HUES64 (cell line): ENCODE measurements at regions not wholly inside any gene's neighbourhood (a gene's known extent, or its start where the extent isn't known, plus 50 kb on each side); places are given as distances from the start of the nearest gene placed in this dataset.
"Not testable (repeated sequence)": the region's sequence is repeated elsewhere in the genome, so short reads cannot be mapped to it uniquely, and the experiment has no call there.

Experiments used
- H3K27ac ChIP-seq: 2 replicates; pipeline ENCODE4 v1.7.0; 2013; ENCODE audit warnings: low read depth, low read length, inconsistent platforms
- H3K27me3 ChIP-seq: 2 replicates; pipeline ENCODE4 v1.6.1; 2013; ENCODE audit warnings: mild to moderate bottlenecking, low read length; ENCODE audit not compliant: insufficient read depth
- H3K36me3 ChIP-seq: 2 replicates; pipeline ENCODE4 v1.6.1; 2013; ENCODE audit warnings: mild to moderate bottlenecking, low read length; ENCODE audit not compliant: insufficient read depth
- H3K4me1 ChIP-seq: 2 replicates; pipeline ENCODE4 v1.6.1; 2013; ENCODE audit warnings: mild to moderate bottlenecking, low read length, moderate library complexity; ENCODE audit not compliant: insufficient read depth
- H3K4me3 ChIP-seq: 2 replicates; pipeline ENCODE4 v1.5.1; 2013; ENCODE audit warnings: mild to moderate bottlenecking, low read length, moderate library complexity
- H3K9ac ChIP-seq: 2 replicates; pipeline ENCODE4 v1.6.1; 2013; ENCODE audit warnings: mild to moderate bottlenecking, low read depth, low read length
- H3K9me3 ChIP-seq: 2 replicates; pipeline ENCODE4 v1.6.1; 2013; ENCODE audit warnings: low read depth, low read length; ENCODE audit not compliant: insufficient read depth
- WGBS: fragments of 150-250, 120-280 bp; methylation state at CpG from one replicate; pipeline ENCODE4 v1.1.7; 2013; ENCODE audit warnings: missing lambda C conversion rate; 5-methylcytosine and 5-hydroxymethylcytosine counted together

DNA sequence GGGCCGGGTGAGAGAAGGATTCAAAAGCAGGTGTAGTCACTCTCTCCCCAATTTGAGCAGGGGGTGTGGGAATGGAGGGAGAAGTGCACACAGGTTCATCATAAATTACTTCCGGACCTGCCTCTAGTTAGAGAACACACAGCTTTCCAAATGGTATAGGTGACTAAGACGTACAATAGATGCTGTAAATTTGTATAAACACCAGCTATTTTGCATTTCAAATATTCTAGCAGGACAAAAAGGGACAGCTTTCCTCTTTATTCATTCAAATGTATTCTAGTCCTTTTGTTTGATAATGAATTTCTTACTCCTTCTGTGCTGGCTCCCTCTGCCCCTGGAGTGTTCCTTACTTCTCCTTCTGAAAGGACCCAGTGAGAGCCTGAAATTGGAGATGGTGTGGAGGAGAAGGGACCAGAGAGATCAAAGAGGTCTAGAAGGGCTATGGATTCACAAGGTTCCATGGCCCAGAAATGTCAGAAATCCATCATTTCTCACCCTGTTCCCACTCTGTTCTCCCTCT, 53.2 kb upstream of the SH3BP4 start:
- Histone ChIP-seq H3K9ac (no peak overlapping the region), H3K27ac (no peak overlapping the region)
- WGBS = 90% methylated on average over 3 of the region's 3 CpGs

DNA sequence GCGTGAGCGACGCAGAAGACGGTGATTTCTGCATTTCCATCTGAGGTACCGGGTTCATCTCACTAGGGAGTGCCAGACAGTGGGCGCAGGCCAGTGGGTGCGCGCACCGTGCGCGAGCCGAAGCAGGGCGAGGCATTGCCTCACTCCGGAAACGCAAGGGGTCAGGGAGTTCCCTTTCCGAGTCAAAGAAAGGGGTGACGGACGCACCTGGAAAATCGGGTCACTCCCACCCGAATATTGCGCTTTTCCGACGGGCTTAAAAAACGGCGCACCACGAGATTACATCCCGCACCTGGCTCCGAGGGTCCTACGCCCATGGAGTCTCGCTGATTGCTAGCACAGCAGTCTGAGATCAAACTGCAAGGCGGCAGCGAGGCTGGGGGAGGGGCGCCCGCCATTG, 63.4 kb upstream of the SH3BP4 start:
- H3K27ac ChIP-seq, H3K36me3 ChIP-seq, H3K27me3 ChIP-seq, H3K9me3 ChIP-seq: not testable (repeated sequence)
- H3K4me1 ChIP-seq = peaks cover 12% of the 10 kb centered on the region
- 5% methylated on average over 27 of the region's 34 CpGs for WGBS
- peak overlapping the region; percentile 46 for H3K4me3 ChIP-seq
- H3K9ac ChIP-seq = peak overlapping the region; percentile 53

More for the DNA sequence above, 53.2 kb upstream of the SH3BP4 start:
- H3K36me3 ChIP-seq = no peaks in the 10 kb centered on the region
- no peak overlapping the region for H3K4me3 ChIP-seq
- H3K27me3 ChIP-seq = no peaks in the 10 kb centered on the region
- H3K4me1 ChIP-seq = 0 out of 2 replicates have a peak, but pooled peaks cover 2% of the 10 kb centered on the region
- peaks cover 4% of the 10 kb centered on the region; the same call in 1 of the 2 replicates for H3K9me3 ChIP-seq

- H3K9ac ChIP-seq = no peak overlapping the region
- H3K27ac ChIP-seq = no peak overlapping the region
- H3K36me3 ChIP-seq = no peaks in the 10 kb centered on the region
- H3K27me3 ChIP-seq = no peaks in the 10 kb centered on the region
- H3K9me3 ChIP-seq = no peaks in the 10 kb centered on the region
- peaks cover 12% of the 10 kb centered on the region for H3K4me1 ChIP-seq
- WGBS = 92% methylated on average over 3 of the region's 3 CpGs
- no peak overlapping the region for H3K4me3 ChIP-seq
Measured at GRCh38 chr2:234887195-234887594, 64.6 kb upstream of the SH3BP4 start.

- H3K9ac ChIP-seq = no peak overlapping the region
- 90% methylated on average over 6 of the region's 6 CpGs for WGBS
- no peaks in the 10 kb centered on the region for H3K36me3 ChIP-seq
- no peaks in the 10 kb centered on the region for H3K9me3 ChIP-seq
- H3K4me3 ChIP-seq = no peak overlapping the region
- H3K27ac ChIP-seq = no peak overlapping the region
- peaks cover 16% of the 10 kb centered on the region for H3K4me1 ChIP-seq
- H3K27me3 ChIP-seq = no peaks in the 10 kb centered on the region
Measured at GRCh38 chr2:234885886-234886285, 65.9 kb upstream of the SH3BP4 start.

DNA sequence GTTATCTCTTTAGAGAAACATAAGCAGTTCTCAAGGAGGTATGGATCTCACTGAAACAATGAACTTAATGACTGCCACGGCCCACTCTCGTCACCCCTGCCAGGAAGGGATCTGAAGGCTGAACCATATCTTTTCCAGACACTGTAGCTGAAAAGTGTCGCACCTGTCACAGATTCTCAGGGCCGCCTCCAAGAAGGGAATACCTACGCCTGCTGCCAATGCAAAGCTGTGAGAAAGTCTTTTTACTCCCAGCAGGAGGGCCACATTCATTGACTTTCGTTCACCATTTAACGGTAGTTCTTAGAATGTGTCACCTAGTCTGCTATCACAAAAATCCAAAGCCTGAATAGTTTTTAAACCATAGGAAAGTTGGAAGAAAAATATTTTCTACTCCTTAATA, 66.7 kb upstream of the SH3BP4 start:
- H3K9ac ChIP-seq = no peak overlapping the region
- 42% methylated on average over 7 of the region's 7 CpGs for WGBS
- H3K4me1 ChIP-seq = peaks cover 16% of the 10 kb centered on the region
- H3K4me3 ChIP-seq = no peak overlapping the region
- H3K9me3 ChIP-seq = no peaks in the 10 kb centered on the region
- H3K27ac ChIP-seq = no peak overlapping the region
- no peaks in the 10 kb centered on the region for H3K27me3 ChIP-seq
- no peaks in the 10 kb centered on the region for H3K36me3 ChIP-seq

DNA sequence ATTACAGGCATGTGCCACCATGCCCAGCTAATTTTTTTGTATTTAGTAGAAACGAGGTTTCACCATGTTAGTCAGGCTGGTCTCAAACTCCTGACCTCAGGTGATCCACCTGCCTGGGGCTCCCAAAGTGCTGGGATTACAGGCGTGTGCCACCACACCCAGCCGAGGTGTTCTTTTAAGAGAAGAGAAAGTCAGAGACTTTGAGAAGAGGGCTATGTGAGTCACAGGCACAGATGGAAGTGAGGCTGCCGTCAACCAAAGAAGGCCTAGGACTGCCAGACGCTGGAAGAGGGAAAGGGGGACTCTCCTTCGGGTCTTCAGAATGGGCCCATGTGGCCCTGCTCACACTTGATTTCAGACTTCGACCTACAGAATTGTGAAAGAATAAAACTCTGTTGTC, 67.2 kb upstream of the SH3BP4 start:
- H3K4me1 ChIP-seq = peaks cover 16% of the 10 kb centered on the region
- H3K9me3 ChIP-seq = no peaks in the 10 kb centered on the region
- H3K36me3 ChIP-seq = no peaks in the 10 kb centered on the region
- no peak overlapping the region for H3K9ac ChIP-seq
- H3K4me3 ChIP-seq = no peak overlapping the region
- H3K27ac ChIP-seq = no peak overlapping the region
- 78% methylated on average over 7 of the region's 7 CpGs for WGBS
- no peaks in the 10 kb centered on the region for H3K27me3 ChIP-seq

DNA sequence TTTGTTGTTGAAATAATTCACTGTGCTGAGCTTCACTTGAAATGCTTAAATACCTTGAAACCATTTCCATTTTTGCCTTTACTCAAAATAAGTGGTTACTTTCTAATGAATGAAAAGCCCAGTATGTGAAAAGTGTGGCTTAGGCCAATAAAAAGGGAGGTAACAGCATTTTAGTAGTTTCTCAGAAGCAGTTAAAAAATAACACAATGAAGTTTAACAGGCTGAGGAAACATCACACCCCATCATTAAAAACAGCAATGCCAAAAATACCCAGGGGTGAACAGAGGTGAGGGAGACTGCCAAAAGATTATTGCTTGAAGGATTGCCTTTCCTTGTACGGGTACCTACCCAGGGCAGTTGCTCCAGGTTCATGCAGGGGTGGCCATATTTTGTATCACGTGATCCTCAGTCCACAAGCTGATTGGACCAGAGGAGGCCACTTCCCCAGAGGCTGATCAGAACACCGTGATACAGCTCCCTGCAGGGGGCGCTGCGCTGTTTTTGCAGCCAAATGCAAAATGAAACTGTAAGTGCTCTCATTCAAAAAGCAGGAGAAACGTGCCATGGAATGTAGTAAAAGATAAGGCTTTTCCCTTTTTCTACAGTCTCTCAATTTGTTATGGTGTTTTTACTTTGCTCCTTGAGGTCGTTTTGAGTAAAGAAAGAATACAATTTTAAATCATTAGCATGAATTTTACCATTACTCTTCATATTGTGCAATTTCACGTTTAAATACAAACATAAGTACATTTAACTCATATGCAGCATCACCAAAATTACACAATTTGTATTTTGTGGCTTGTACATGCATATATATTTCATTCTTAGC, 70.2 kb upstream of the SH3BP4 start:
- Histone ChIP-seq H3K27ac (no peak overlapping the region), H3K27me3 (no peaks in the 10 kb centered on the region)
- 73% methylated on average over 7 of the region's 8 CpGs for WGBS

GRCh38 chr2:234880551-234881211, 71.1 kb upstream of the SH3BP4 start:
- H3K27ac ChIP-seq = no peak overlapping the region
- H3K9ac ChIP-seq = no peak overlapping the region
- no peak overlapping the region for H3K4me3 ChIP-seq
- no peaks in the 10 kb centered on the region for H3K27me3 ChIP-seq
- no peaks in the 10 kb centered on the region for H3K36me3 ChIP-seq
- H3K4me1 ChIP-seq = peaks cover 9% of the 10 kb centered on the region
- no peaks in the 10 kb centered on the region; the same call in 1 of the 2 replicates for H3K9me3 ChIP-seq
- 96% methylated on average over 7 of the region's 7 CpGs for WGBS

More for the DNA sequence above, 70.2 kb upstream of the SH3BP4 start:
- H3K36me3 ChIP-seq = no peaks in the 10 kb centered on the region
- no peak overlapping the region for H3K9ac ChIP-seq
- peaks cover 9% of the 10 kb centered on the region for H3K4me1 ChIP-seq
- no peak overlapping the region for H3K4me3 ChIP-seq
- H3K9me3 ChIP-seq = no peaks in the 10 kb centered on the region

- H3K27ac ChIP-seq = no peak overlapping the region
- WGBS = 87% methylated on average over 5 of the region's 5 CpGs
- H3K36me3 ChIP-seq = no peaks in the 10 kb centered on the region
- H3K27me3 ChIP-seq = no peaks in the 10 kb centered on the region
- H3K4me3 ChIP-seq = no peak overlapping the region
- H3K4me1 ChIP-seq = peaks cover 4% of the 10 kb centered on the region; the same call in 1 of the 2 replicates
- H3K9ac ChIP-seq = no peak overlapping the region
- no peaks in the 10 kb centered on the region; the same call in 1 of the 2 replicates for H3K9me3 ChIP-seq
Measured at GRCh38 chr2:234879671-234880455, 72.0 kb upstream of the SH3BP4 start.

DNA sequence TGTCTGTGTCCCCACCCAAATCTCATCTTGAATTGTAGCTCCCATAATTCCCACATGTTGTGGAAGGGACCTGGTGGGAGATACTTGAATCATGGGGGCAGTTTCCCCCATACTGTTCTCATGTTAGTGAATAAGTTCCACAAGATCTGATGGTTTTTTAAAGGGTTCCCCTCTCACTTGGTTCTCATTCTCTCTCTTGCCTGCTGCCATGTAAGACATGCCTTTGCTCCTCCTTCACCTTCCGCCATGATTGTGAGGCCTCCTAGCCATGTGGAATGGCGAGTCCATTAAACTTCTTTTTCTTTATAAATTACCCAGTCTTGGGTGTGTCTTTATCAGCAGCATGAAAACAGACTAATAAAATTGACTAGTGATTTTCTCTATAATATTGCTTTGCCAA, 75.2 kb upstream of the SH3BP4 start:
- H3K36me3 ChIP-seq, H3K27me3 ChIP-seq, H3K4me3 ChIP-seq, H3K9ac ChIP-seq, H3K4me1 ChIP-seq, H3K27ac ChIP-seq, H3K9me3 ChIP-seq: not testable (repeated sequence)
- WGBS = 90% methylated on average over 2 of the region's 2 CpGs
